Endothelial cell (in vitro differentiated cells): ENCODE measurements at regions not wholly inside any gene's neighbourhood (a gene's known extent, or its start where the extent isn't known, plus 50 kb on each side); places are given as distances from the start of the nearest gene placed in this dataset.
"Not testable (repeated sequence)": the region's sequence is repeated elsewhere in the genome, so short reads cannot be mapped to it uniquely, and the experiment has no call there.

Experiments
- DNase-seq: peaks from one replicate; pipeline ENCODE4 v3.0.0; 2021; ENCODE audit warnings: low spot score
- H3K27ac Mint-ChIP-seq: one replicate; pipeline ENCODE4 v1.8.0; 2021; ENCODE audit warnings: mixed read lengths, inconsistent platforms; ENCODE audit not compliant: unreplicated experiment
- H3K27me3 Mint-ChIP-seq: one replicate; pipeline ENCODE4 v1.8.0; 2021; ENCODE audit warnings: mild to moderate bottlenecking, moderate library complexity, mixed read lengths, inconsistent platforms; ENCODE audit not compliant: unreplicated experiment
- H3K36me3 Mint-ChIP-seq: one replicate; pipeline ENCODE4 v1.8.0; 2021; ENCODE audit warnings: mild to moderate bottlenecking, low read depth, mixed read lengths, inconsistent platforms; ENCODE audit not compliant: unreplicated experiment
- H3K4me1 Mint-ChIP-seq: one replicate; pipeline ENCODE4 v1.8.0; 2021; ENCODE audit warnings: mild to moderate bottlenecking, mixed read lengths, inconsistent platforms; ENCODE audit not compliant: unreplicated experiment
- H3K4me3 Mint-ChIP-seq: one replicate; pipeline ENCODE4 v1.8.0; 2021; ENCODE audit warnings: mild to moderate bottlenecking, mixed read lengths, inconsistent platforms; ENCODE audit not compliant: unreplicated experiment
- H3K9me3 Mint-ChIP-seq: one replicate; pipeline ENCODE4 v1.8.0; 2021; ENCODE audit warnings: mixed read lengths, inconsistent platforms; ENCODE audit not compliant: unreplicated experiment
- TF ChIP-seq, protein P1 (sequence below): fragments of 200-600 bp; sonication (generic); IDR thresholded peaks from one replicate; pipeline ENCODE4 v1.5.0; 2021; ENCODE audit warnings: antibody characterized with exemption; ENCODE audit not compliant: unreplicated experiment

DNA sequence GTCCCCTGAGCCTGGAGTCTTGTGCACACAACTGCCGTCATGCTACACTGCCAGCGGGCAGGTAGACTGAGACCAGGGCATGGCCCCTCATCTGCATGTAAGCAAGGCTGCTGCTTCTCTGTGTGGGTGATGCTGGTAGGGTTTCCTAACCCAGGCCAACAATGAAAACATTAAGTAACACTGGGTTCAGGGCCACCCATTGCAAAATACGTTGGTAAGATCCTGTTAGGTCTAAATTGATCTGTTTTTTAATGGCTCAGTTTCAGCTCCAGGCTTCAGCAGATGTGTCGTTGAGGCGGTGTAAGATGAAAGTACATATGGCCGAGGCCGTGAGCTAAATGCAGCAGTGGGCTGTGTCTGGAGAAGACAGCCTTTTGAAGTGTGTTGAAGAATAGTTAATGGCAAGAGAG, 383.4 kb downstream of the IRS2 start:
- Mint-ChIP-seq H3K27ac (no peak overlapping the region), H3K4me3 (no peak overlapping the region), H3K36me3 (no peaks in the 10 kb centered on the region), H3K27me3 (peaks cover 6% of the 10 kb centered on the region), H3K9me3 (no peaks in the 10 kb centered on the region), H3K4me1 (peaks cover 6% of the 10 kb centered on the region)
- no peak for DNase-seq
- TF ChIP-seq, protein P1, sequence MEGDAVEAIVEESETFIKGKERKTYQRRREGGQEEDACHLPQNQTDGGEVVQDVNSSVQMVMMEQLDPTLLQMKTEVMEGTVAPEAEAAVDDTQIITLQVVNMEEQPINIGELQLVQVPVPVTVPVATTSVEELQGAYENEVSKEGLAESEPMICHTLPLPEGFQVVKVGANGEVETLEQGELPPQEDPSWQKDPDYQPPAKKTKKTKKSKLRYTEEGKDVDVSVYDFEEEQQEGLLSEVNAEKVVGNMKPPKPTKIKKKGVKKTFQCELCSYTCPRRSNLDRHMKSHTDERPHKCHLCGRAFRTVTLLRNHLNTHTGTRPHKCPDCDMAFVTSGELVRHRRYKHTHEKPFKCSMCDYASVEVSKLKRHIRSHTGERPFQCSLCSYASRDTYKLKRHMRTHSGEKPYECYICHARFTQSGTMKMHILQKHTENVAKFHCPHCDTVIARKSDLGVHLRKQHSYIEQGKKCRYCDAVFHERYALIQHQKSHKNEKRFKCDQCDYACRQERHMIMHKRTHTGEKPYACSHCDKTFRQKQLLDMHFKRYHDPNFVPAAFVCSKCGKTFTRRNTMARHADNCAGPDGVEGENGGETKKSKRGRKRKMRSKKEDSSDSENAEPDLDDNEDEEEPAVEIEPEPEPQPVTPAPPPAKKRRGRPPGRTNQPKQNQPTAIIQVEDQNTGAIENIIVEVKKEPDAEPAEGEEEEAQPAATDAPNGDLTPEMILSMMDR = no peak

DNA sequence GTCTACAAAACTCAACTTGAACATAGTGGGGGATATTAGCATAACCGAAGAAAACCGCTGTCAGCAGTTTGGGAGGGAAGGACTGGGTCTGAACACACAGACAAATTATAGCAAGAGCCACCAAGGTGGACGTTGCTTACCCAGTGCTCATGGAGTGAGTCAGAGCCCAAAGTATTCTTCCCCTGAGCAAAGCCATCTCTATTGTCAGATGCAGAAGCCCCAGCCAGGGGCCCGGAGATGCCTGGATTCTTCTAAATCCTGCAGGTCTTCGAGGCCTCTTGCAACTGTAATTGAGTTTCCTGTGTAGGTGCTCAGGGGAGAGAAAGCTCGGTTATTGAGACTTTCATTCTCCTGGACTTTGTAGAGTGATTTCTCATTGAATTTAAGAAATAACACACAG, 384.5 kb downstream of the IRS2 start:
- Mint-ChIP-seq H3K4me1 (peaks cover 6% of the 10 kb centered on the region), H3K27ac (no peak overlapping the region), H3K9me3 (no peaks in the 10 kb centered on the region), H3K27me3 (peaks cover 6% of the 10 kb centered on the region), H3K36me3 (no peaks in the 10 kb centered on the region), H3K4me3 (no peak overlapping the region)
- no peak for DNase-seq
- TF ChIP-seq, protein P1 = no peak

DNA sequence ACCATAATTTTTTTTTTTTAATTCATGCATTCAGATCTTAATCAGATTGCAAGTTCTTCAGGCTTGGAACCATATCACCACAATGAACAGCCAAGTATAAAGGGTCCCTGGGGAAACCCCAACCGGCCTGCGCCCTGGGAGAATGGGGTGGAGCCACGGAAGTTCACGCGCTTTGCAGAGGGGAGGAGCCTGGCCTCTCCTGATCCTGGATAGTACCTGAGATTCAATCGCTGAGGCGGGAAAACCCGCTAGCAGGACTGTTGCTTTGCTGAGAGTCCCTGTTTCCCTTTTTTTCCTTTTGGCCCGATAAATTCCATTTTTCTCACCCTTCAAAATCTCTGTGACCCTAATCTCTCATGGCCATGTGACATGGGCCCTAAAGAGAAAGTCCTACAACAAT, 385.1 kb downstream of the IRS2 start:
- Mint-ChIP-seq H3K36me3 (no peaks in the 10 kb centered on the region), H3K9me3 (no peaks in the 10 kb centered on the region), H3K4me1 (peaks cover 6% of the 10 kb centered on the region), H3K27ac (no peak overlapping the region), H3K27me3 (peaks cover 8% of the 10 kb centered on the region), H3K4me3 (no peak overlapping the region)
- TF ChIP-seq, protein P1 = no peak
- no peak for DNase-seq

DNA sequence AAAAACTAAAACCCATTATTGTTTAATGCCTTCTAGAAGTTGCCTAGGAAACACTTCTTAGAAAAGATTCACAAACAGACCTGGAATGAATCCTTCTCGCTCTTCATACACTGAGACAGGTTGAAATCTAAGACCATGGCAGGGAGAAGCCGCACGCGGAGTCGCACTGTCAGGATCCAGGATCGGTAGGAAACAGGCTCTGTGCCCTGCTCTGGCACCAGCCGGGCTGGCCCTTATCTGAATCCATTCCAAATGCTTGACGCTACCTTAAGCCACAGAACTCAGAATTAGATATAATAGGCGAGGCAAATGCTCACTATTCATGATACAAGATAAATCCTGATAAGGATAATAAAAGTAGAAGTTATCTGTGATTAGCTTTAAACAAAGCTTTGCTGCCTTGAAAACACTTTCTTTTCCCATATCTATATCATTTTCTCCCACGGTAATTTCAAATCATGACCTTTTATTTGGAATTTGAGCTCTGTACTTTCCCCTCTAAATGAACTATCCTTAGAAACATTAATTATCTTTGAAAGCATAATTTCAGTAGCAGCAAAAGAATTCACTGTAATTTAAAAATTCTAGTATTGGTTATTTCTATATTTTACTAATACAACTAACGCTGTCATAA, 385.6 kb downstream of the IRS2 start:
- no peak overlapping the region for H3K4me3 Mint-ChIP-seq
- H3K27ac Mint-ChIP-seq = peak overlapping the region; percentile 91
- H3K36me3 Mint-ChIP-seq = no peaks in the 10 kb centered on the region
- H3K4me1 Mint-ChIP-seq = peaks cover 6% of the 10 kb centered on the region
- no peaks in the 10 kb centered on the region for H3K9me3 Mint-ChIP-seq
- TF ChIP-seq, protein P1 = no peak
- DNase-seq = no peak
- peaks cover 8% of the 10 kb centered on the region for H3K27me3 Mint-ChIP-seq

DNA sequence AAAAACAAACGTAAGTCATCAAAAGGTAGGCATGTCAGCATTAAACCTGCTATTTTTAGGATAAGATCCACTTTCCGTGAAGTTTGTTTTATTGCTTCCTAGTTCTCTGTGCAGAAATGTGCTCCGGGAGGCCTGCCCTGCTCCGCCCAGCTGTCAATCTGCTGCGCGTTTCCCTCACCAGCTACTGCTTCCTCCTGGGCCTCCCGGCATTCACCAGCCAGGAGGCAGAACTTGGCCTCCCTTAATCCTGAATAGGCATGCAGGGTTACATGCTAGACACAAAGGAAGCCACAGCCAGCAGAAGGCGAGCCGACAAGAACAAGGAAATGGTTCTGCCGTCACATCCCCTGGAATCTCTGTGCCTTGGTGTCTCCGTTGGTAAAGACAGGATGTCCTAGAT, 386.2 kb downstream of the IRS2 start:
- Mint-ChIP-seq H3K27me3 (peaks cover 8% of the 10 kb centered on the region), H3K27ac (peak overlapping the region; percentile 91), H3K4me1 (peaks cover 6% of the 10 kb centered on the region), H3K9me3 (no peaks in the 10 kb centered on the region), H3K4me3 (no peak overlapping the region), H3K36me3 (no peaks in the 10 kb centered on the region)
- DNase-seq = peak; percentile 33
- TF ChIP-seq, protein P1 = no peak

DNA sequence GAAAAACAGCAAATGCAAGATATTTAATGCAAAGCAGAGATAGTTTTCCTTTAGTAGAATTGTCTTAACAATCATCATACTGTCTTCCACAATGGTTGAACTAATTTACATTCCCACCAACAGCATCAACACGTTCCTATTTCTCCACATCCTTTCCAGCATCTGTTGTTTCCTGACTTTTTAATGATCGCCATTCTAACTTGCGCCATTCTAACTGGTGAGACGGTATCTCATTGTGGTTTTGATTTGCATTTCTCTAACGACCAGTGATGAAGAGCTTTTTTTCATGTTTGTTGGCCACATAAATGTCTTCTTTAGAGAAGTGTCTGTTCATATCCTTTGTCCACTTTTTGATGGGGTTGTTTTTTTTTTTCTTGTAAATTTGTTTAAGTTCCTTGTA, 388.3 kb downstream of the IRS2 start:
- not testable (repeated sequence) for DNase-seq, H3K27me3 Mint-ChIP-seq, H3K4me1 Mint-ChIP-seq, H3K9me3 Mint-ChIP-seq, H3K36me3 Mint-ChIP-seq, H3K4me3 Mint-ChIP-seq
- H3K27ac Mint-ChIP-seq = peak overlapping the region; percentile 11
